Activated effector memory CD4-positive, alpha-beta T cell treated with Interleukin-2 at 50 U/mL for 16 hours (primary cell): ENCODE measurements at regions not wholly inside any gene's neighbourhood (a gene's known extent, or its start where the extent isn't known, plus 50 kb on each side); places are given as distances from the start of the nearest gene placed in this dataset.
A peak's percentile ranks its signal among the peaks of the same experiment; 100 is the strongest.
"Not testable (repeated sequence)": the region's sequence is repeated elsewhere in the genome, so short reads cannot be mapped to it uniquely, and the experiment has no call there.

ENCODE experiments used
- DNase-seq: peaks from one replicate; pipeline ENCODE4 v3.0.0-alpha.2; 2020

GRCh38 chr5:2063380-2063779, 180.7 kb upstream of the IRX4 start:
- DNase-seq, result not testable (repeated sequence)

- DNase-seq, result no peak
Measured at GRCh38 chr5:2052687-2053086, 170.0 kb upstream of the IRX4 start.

GRCh38 chr5:2049876-2050275, 167.2 kb upstream of the IRX4 start:
- DNase-seq, result no peak

GRCh38 chr5:2048664-2049063, 165.9 kb upstream of the IRX4 start:
- DNase-seq, result no peak

GRCh38 chr5:2047341-2047927, 164.7 kb upstream of the IRX4 start:
- no peak for DNase-seq

GRCh38 chr5:2044041-2044440, 161.3 kb upstream of the IRX4 start:
- DNase-seq, result no peak

GRCh38 chr5:2039180-2039531, 156.4 kb upstream of the IRX4 start:
- no peak for DNase-seq

GRCh38 chr5:2038321-2039179, 155.8 kb upstream of the IRX4 start:
- DNase-seq, result peak; percentile 46

GRCh38 chr5:2036885-2037284, 154.2 kb upstream of the IRX4 start:
- no peak for DNase-seq

GRCh38 chr5:2032432-2032831, 149.7 kb upstream of the IRX4 start:
- no peak for DNase-seq

GRCh38 chr5:2031581-2031980, 148.9 kb upstream of the IRX4 start:
- DNase-seq, result no peak

- no peak for DNase-seq
Measured at GRCh38 chr5:2030131-2030530, 147.4 kb upstream of the IRX4 start.

GRCh38 chr5:2029206-2029605, 146.5 kb upstream of the IRX4 start:
- DNase-seq, result no peak

GRCh38 chr5:2027790-2028189, 145.1 kb upstream of the IRX4 start:
- DNase-seq, result no peak

- no peak for DNase-seq
Measured at GRCh38 chr5:2024986-2025721, 142.4 kb upstream of the IRX4 start.

GRCh38 chr5:2023196-2023595, 140.5 kb upstream of the IRX4 start:
- DNase-seq, result no peak

GRCh38 chr5:2022436-2022835, 139.7 kb upstream of the IRX4 start:
- no peak for DNase-seq

- DNase-seq, result no peak
Measured at GRCh38 chr5:2021484-2022176, 138.9 kb upstream of the IRX4 start.

- no peak for DNase-seq
Measured at GRCh38 chr5:2020730-2021129, 138.0 kb upstream of the IRX4 start.

- no peak for DNase-seq
Measured at GRCh38 chr5:2019716-2020115, 137.0 kb upstream of the IRX4 start.

GRCh38 chr5:2018390-2018724, 135.6 kb upstream of the IRX4 start:
- DNase-seq, result no peak

GRCh38 chr5:2017540-2018389, 135.0 kb upstream of the IRX4 start:
- no peak for DNase-seq

GRCh38 chr5:2015961-2016360, 133.2 kb upstream of the IRX4 start:
- no peak for DNase-seq
